GM10248 (cell line): ENCODE measurements at regions not wholly inside any gene's neighbourhood (a gene's known extent, or its start where the extent isn't known, plus 50 kb on each side); places are given as distances from the start of the nearest gene placed in this dataset.

Source experiments
- CTCF ChIA-PET: fragments of 300-600 bp; sonication (Branson Sonifier 250); formaldehyde crosslinking; extraction: SDS; loops from one replicate; lab custom pipeline; 2021; ENCODE audit warnings: antibody characterized with exemption; lab: Yijun Ruan, JAX
- POLR2A ChIA-PET: fragments of 350-650 bp; sonication (Branson Sonifier 250); formaldehyde crosslinking; extraction: SDS; loops from one replicate; lab custom pipeline; 2020; ENCODE audit warnings: antibody characterized with exemption; lab: Yijun Ruan, JAX
- DNase-seq: peaks from one replicate; pipeline ENCODE4 v3.0.0; 2012; ENCODE audit errors: extremely low spot score
- CTCF ChIP-seq: IDR thresholded peaks from 2 replicates; pipeline ENCODE4 v1.5.1; 2012; ENCODE audit warnings: mild to moderate bottlenecking, low read depth; ENCODE audit errors: extremely low read depth, missing control alignments, control extremely low read depth

- TF ChIP-seq CTCF: no peak
- no peak for DNase-seq
- ChIA-PET CTCF (no interaction called here), POLR2A (no interaction called here)
Measured at GRCh38 chr10:20707251-20707650, 189.9 kb downstream of the NEBL start.

- DNase-seq: no peak
- no peak for TF ChIP-seq CTCF
- POLR2A ChIA-PET: no interaction called here
- CTCF ChIA-PET: no interaction called here
Measured at GRCh38 chr10:20698837-20699236, 198.3 kb downstream of the NEBL start.

GRCh38 chr10:20694296-20694695 is 202.8 kb downstream of the NEBL start:
- no peak for DNase-seq
- ChIA-PET CTCF (no interaction called here), POLR2A (no interaction called here)
- no peak for TF ChIP-seq CTCF

- CTCF ChIA-PET: no interaction called here
- POLR2A ChIA-PET: no interaction called here
- DNase-seq: no peak
- no peak for TF ChIP-seq CTCF
Measured at GRCh38 chr10:20688797-20689544, 208.1 kb downstream of the NEBL start.

GRCh38 chr10:20686015-20686635 is 211.0 kb downstream of the NEBL start:
- CTCF ChIA-PET: interaction anchor here (1.2 kb wide), 1 partner anchor 18 kb away, joined by 3 read pairs; no protein-coding TSS in a partner anchor
- POLR2A ChIA-PET: no interaction called here
- no peak for DNase-seq
- TF ChIP-seq CTCF: no peak

- no peak for TF ChIP-seq CTCF
- POLR2A ChIA-PET: no interaction called here
- no peak for DNase-seq
- CTCF ChIA-PET: no interaction called here
Measured at GRCh38 chr10:20685462-20685861, 211.6 kb downstream of the NEBL start.

- ChIA-PET CTCF (no interaction called here), POLR2A (no interaction called here)
- TF ChIP-seq CTCF: no peak
Measured at GRCh38 chr10:20683345-20683744, 213.8 kb downstream of the NEBL start.

More at GRCh38 chr10:20683345-20683744, 213.8 kb downstream of the NEBL start:
- DNase-seq: no peak
